SK-N-SH (cell line): ENCODE measurements at regions not wholly inside any gene's neighbourhood (a gene's known extent, or its start where the extent isn't known, plus 50 kb on each side); places are given as distances from the start of the nearest gene placed in this dataset.

Source experiments
- CTCF ChIA-PET: fragments of 300-600, 350-600 bp; formaldehyde crosslinking; extraction: SDS; loops from one replicate; lab custom pipeline; 2021; lab: Yijun Ruan, JAX
- POLR2A ChIA-PET: fragments of 350-600 bp; sonication (Branson Sonifier 250); formaldehyde crosslinking; extraction: SDS; loops from one replicate; lab custom pipeline; 2020; ENCODE audit warnings: antibody characterized with exemption, inconsistent platforms; lab: Yijun Ruan, JAX
- DNase-seq: peaks from one replicate; pipeline ENCODE4 v3.0.0; 2012
- H2AFZ ChIP-seq: fragments of 200-600 bp; sonication (generic); 2 replicates; pipeline ENCODE4 v1.8.1; 2016; ENCODE audit warnings: antibody characterized with exemption, mild to moderate bottlenecking, low read depth
- H3F3A ChIP-seq: fragments of 200-600 bp; sonication (generic); replicated peaks from 2 replicates; pipeline ENCODE3; 2016; ENCODE audit warnings: antibody characterized with exemption, mild to moderate bottlenecking; ENCODE audit not compliant: insufficient read depth
- H3K27ac ChIP-seq, 2 experiments: fragments of 200-500 bp in 1 of 2; fragments of 200-600 bp in 1 of 2; sonication (Bioruptor generic) in 1 of 2; sonication (generic), shearing (Covaris generic) in 1 of 2; 2 replicates each; pipeline versions ENCODE4 v1.5.1 to v1.6.1; 2014 to 2016; ENCODE audit warnings: low read depth in 2 of 2, inconsistent platforms in 1 of 2, low read length in 1 of 2, mild to moderate bottlenecking in 1 of 2, mixed read lengths in 1 of 2
- H3K27me3 ChIP-seq: fragments of 200-600 bp; sonication (generic), shearing (Covaris generic); 2 replicates; pipeline ENCODE4 v1.6.1; 2016; ENCODE audit warnings: mixed run types; ENCODE audit not compliant: insufficient read depth
- H3K36me3 ChIP-seq, 2 experiments: fragments of 200-500 bp in 1 of 2; fragments of 200-600 bp in 1 of 2; sonication (Bioruptor generic) in 1 of 2; sonication (generic) in 1 of 2; replicated peaks in 1 of 2; 2 replicates each; pipeline versions ENCODE3 to v1.5.1; 2014 to 2016; ENCODE audit warnings: low read length in 1 of 2, mild to moderate bottlenecking in 1 of 2; ENCODE audit not compliant: insufficient read depth in 2 of 2, control insufficient read depth in 1 of 2
- H3K4me1 ChIP-seq, 2 experiments: fragments of 200-500 bp in 1 of 2; fragments of 200-600 bp in 1 of 2; sonication (Bioruptor generic) in 1 of 2; sonication (generic), shearing (Covaris generic) in 1 of 2; 2 replicates each; pipeline versions ENCODE4 v1.5.1 to v1.6.1; 2014 to 2016; ENCODE audit warnings: low read depth in 1 of 2, low read length in 1 of 2, mixed run types in 1 of 2; ENCODE audit not compliant: insufficient read depth in 2 of 2, control insufficient read depth in 1 of 2
- H3K4me2 ChIP-seq: fragments of 200-600 bp; sonication (generic), shearing (Covaris generic); 2 replicates; pipeline ENCODE4 v1.6.1; 2017; ENCODE audit warnings: mixed run types
- H3K4me3 ChIP-seq, 2 experiments: fragments of 200-500 bp in 1 of 2; fragments of 200-600 bp in 1 of 2; sonication (Bioruptor generic) in 1 of 2; sonication (generic), shearing (Covaris generic) in 1 of 2; 2 replicates each; pipeline versions ENCODE4 v1.5.1 to v1.8.1; 2014 to 2016; ENCODE audit warnings: low read depth in 2 of 2, inconsistent platforms in 1 of 2, low read length in 1 of 2, mild to moderate bottlenecking in 1 of 2, mixed read lengths in 1 of 2, moderate library complexity in 1 of 2
- H3K79me2 ChIP-seq: fragments of 200-600 bp; sonication (generic); 2 replicates; pipeline ENCODE4 v1.8.1; 2017; ENCODE audit warnings: mild to moderate bottlenecking; ENCODE audit not compliant: insufficient read depth
- H3K9ac ChIP-seq: fragments of 200-600 bp; sonication (generic); 2 replicates; pipeline ENCODE4 v1.6.1; 2017; ENCODE audit warnings: mixed run types
- H3K9me2 ChIP-seq: fragments of 200-600 bp; sonication (generic); 2 replicates; pipeline ENCODE4 v1.6.1; 2017; ENCODE audit warnings: mixed run types
- H3K9me3 ChIP-seq: fragments of 200-600 bp; sonication (generic); 2 replicates; pipeline ENCODE4 v1.6.1; 2017; ENCODE audit warnings: mixed run types, mild to moderate bottlenecking, moderate library complexity
- H4K20me1 ChIP-seq: fragments of 200-600 bp; sonication (generic); 2 replicates; pipeline ENCODE4 v1.6.1; 2017; ENCODE audit warnings: mild to moderate bottlenecking, mixed run types; ENCODE audit not compliant: insufficient read depth
- EP300 ChIP-seq, 2 experiments: IDR thresholded peaks; 2 replicates each; pipeline versions ENCODE4 v1.4.0 to v1.6.1; 2012; ENCODE audit warnings: borderline replicate concordance in 1 of 2, low read depth in 1 of 2, low read length in 1 of 2
- FOSL2 ChIP-seq: IDR thresholded peaks from 2 replicates; pipeline ENCODE4 v1.4.0; 2012; ENCODE audit warnings: low read depth, mild to moderate bottlenecking, moderate library complexity, borderline replicate concordance
- FOXM1 ChIP-seq: IDR thresholded peaks from 2 replicates; pipeline ENCODE4 v1.4.0; 2012; ENCODE audit warnings: low read depth, mild to moderate bottlenecking
- MEF2A ChIP-seq: IDR thresholded peaks from 2 replicates; pipeline ENCODE4 v1.4.0; 2012; ENCODE audit warnings: low read depth, borderline replicate concordance
- MXI1 ChIP-seq: IDR thresholded peaks from 2 replicates; pipeline ENCODE4 v1.6.1; 2012; ENCODE audit warnings: mild to moderate bottlenecking, low read depth, low read length, improper control_type of control experiment
- NRF1 ChIP-seq: IDR thresholded peaks from 2 replicates; pipeline ENCODE4 v1.6.1; 2012; ENCODE audit warnings: low read depth, mild to moderate bottlenecking, low read length
- POLR2AphosphoS5 ChIP-seq: IDR thresholded peaks from 2 replicates; pipeline ENCODE4 v1.6.1; 2012; ENCODE audit warnings: low read depth, low read length
- RCOR1 ChIP-seq: fragments of 150-350 bp; IDR thresholded peaks from 2 replicates; pipeline ENCODE4 v1.6.1; 2017; ENCODE audit warnings: antibody characterized with exemption, low read length
- RXRA ChIP-seq: IDR thresholded peaks from 2 replicates; pipeline ENCODE4 v1.4.0; 2012; ENCODE audit warnings: low read depth, mild to moderate bottlenecking, borderline replicate concordance
- TAF1 ChIP-seq: IDR thresholded peaks from 2 replicates; pipeline ENCODE4 v1.6.1; 2012; ENCODE audit warnings: low read depth, mild to moderate bottlenecking, low read length, moderate library complexity, borderline replicate concordance
- TEAD4 ChIP-seq: IDR thresholded peaks from 2 replicates; pipeline ENCODE4 v1.4.0; 2012; ENCODE audit warnings: mild to moderate bottlenecking, borderline replicate concordance; ENCODE audit not compliant: insufficient read depth
- YY1 ChIP-seq: IDR thresholded peaks from 2 replicates; pipeline ENCODE4 v1.4.0; 2012; ENCODE audit warnings: low read depth, mild to moderate bottlenecking
- WGBS: methylation state at CpG from one replicate; pipeline ENCODE4 v1.1.6; 2017; ENCODE audit warnings: low lambda C conversion rate; 5-methylcytosine and 5-hydroxymethylcytosine counted together
- TF ChIP-seq, protein P1 (sequence below): IDR thresholded peaks from 2 replicates; pipeline ENCODE4; 2012
- TF ChIP-seq, protein P2 (sequence below): fragments of 150-350 bp; IDR thresholded peaks from 2 replicates; pipeline ENCODE4 v1.6.1; 2016; ENCODE audit warnings: mild to moderate bottlenecking, low read depth, low read length
- TF ChIP-seq, protein P3 (sequence below): fragments of 200-600 bp; sonication (generic); IDR thresholded peaks from 2 replicates; pipeline ENCODE4 v1.6.1; 2017; ENCODE audit warnings: antibody characterized with exemption, mild to moderate bottlenecking, moderate library complexity
- TF ChIP-seq, protein P4 (sequence below): IDR thresholded peaks from 2 replicates; pipeline ENCODE4 v1.4.0; 2012; ENCODE audit warnings: low read depth, borderline replicate concordance
- TF ChIP-seq, protein P5 (sequence below): IDR thresholded peaks from 2 replicates; pipeline ENCODE4 v1.6.1; 2012; ENCODE audit warnings: mild to moderate bottlenecking, low read depth, low read length, moderate library complexity
- TF ChIP-seq, protein P6 (sequence below): IDR thresholded peaks from 2 replicates; pipeline ENCODE4 v1.4.0; 2012; ENCODE audit warnings: low read depth

DNA sequence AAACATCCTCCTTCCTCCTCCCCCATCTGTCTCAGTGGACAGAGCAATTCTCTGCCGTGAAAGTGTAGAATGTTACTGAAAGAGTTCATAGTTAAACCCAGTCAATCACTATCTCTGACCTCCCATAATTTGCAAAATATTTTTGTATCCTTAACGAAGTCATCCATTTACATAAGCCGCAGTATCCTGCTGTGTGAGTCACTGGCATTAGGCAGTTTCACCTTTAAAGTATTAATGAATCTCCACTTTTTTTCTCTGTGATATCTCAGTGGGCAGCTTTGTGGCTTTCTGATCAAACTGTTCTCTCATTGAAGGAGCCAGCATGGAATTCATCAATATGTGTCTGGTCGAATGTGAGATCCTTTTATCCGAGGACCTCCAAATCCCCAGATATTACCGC lies 678.6 kb upstream of the TENM3 start:
- H3K9ac ChIP-seq: no peak overlapping the region
- no peak overlapping the region for H3K4me2 ChIP-seq
- DNase-seq: no peak
- H3K79me2 ChIP-seq: no peaks in the 10 kb centered on the region
- ChIA-PET CTCF (no interaction called here), POLR2A (no interaction called here)
- no peaks in the 10 kb centered on the region for H3K27me3 ChIP-seq
- no peaks in the 10 kb centered on the region for H3K36me3 ChIP-seq
- no peaks in the 10 kb centered on the region for H3F3A ChIP-seq
- no peak for TF ChIP-seq MXI1
- TF ChIP-seq, protein P1, sequence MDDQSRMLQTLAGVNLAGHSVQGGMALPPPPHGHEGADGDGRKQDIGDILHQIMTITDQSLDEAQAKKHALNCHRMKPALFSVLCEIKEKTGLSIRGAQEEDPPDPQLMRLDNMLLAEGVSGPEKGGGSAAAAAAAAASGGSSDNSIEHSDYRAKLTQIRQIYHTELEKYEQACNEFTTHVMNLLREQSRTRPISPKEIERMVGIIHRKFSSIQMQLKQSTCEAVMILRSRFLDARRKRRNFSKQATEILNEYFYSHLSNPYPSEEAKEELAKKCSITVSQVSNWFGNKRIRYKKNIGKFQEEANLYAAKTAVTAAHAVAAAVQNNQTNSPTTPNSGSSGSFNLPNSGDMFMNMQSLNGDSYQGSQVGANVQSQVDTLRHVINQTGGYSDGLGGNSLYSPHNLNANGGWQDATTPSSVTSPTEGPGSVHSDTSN: no peak
- TF ChIP-seq, protein P2, sequence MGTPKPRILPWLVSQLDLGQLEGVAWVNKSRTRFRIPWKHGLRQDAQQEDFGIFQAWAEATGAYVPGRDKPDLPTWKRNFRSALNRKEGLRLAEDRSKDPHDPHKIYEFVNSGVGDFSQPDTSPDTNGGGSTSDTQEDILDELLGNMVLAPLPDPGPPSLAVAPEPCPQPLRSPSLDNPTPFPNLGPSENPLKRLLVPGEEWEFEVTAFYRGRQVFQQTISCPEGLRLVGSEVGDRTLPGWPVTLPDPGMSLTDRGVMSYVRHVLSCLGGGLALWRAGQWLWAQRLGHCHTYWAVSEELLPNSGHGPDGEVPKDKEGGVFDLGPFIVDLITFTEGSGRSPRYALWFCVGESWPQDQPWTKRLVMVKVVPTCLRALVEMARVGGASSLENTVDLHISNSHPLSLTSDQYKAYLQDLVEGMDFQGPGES: no peak
- no peak for TF ChIP-seq YY1
- TF ChIP-seq TEAD4: no peak
- no peak for TF ChIP-seq POLR2AphosphoS5
- no peak for TF ChIP-seq FOSL2
- TF ChIP-seq, protein P3, sequence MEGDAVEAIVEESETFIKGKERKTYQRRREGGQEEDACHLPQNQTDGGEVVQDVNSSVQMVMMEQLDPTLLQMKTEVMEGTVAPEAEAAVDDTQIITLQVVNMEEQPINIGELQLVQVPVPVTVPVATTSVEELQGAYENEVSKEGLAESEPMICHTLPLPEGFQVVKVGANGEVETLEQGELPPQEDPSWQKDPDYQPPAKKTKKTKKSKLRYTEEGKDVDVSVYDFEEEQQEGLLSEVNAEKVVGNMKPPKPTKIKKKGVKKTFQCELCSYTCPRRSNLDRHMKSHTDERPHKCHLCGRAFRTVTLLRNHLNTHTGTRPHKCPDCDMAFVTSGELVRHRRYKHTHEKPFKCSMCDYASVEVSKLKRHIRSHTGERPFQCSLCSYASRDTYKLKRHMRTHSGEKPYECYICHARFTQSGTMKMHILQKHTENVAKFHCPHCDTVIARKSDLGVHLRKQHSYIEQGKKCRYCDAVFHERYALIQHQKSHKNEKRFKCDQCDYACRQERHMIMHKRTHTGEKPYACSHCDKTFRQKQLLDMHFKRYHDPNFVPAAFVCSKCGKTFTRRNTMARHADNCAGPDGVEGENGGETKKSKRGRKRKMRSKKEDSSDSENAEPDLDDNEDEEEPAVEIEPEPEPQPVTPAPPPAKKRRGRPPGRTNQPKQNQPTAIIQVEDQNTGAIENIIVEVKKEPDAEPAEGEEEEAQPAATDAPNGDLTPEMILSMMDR: no peak
- TF ChIP-seq MEF2A: no peak
- TF ChIP-seq TAF1: no peak
- TF ChIP-seq, protein P4, sequence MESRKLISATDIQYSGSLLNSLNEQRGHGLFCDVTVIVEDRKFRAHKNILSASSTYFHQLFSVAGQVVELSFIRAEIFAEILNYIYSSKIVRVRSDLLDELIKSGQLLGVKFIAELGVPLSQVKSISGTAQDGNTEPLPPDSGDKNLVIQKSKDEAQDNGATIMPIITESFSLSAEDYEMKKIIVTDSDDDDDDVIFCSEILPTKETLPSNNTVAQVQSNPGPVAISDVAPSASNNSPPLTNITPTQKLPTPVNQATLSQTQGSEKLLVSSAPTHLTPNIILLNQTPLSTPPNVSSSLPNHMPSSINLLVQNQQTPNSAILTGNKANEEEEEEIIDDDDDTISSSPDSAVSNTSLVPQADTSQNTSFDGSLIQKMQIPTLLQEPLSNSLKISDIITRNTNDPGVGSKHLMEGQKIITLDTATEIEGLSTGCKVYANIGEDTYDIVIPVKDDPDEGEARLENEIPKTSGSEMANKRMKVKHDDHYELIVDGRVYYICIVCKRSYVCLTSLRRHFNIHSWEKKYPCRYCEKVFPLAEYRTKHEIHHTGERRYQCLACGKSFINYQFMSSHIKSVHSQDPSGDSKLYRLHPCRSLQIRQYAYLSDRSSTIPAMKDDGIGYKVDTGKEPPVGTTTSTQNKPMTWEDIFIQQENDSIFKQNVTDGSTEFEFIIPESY: no peak
- no peak for TF ChIP-seq FOXM1
- TF ChIP-seq, protein P5, sequence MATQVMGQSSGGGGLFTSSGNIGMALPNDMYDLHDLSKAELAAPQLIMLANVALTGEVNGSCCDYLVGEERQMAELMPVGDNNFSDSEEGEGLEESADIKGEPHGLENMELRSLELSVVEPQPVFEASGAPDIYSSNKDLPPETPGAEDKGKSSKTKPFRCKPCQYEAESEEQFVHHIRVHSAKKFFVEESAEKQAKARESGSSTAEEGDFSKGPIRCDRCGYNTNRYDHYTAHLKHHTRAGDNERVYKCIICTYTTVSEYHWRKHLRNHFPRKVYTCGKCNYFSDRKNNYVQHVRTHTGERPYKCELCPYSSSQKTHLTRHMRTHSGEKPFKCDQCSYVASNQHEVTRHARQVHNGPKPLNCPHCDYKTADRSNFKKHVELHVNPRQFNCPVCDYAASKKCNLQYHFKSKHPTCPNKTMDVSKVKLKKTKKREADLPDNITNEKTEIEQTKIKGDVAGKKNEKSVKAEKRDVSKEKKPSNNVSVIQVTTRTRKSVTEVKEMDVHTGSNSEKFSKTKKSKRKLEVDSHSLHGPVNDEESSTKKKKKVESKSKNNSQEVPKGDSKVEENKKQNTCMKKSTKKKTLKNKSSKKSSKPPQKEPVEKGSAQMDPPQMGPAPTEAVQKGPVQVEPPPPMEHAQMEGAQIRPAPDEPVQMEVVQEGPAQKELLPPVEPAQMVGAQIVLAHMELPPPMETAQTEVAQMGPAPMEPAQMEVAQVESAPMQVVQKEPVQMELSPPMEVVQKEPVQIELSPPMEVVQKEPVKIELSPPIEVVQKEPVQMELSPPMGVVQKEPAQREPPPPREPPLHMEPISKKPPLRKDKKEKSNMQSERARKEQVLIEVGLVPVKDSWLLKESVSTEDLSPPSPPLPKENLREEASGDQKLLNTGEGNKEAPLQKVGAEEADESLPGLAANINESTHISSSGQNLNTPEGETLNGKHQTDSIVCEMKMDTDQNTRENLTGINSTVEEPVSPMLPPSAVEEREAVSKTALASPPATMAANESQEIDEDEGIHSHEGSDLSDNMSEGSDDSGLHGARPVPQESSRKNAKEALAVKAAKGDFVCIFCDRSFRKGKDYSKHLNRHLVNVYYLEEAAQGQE: no peak
- no peak for TF ChIP-seq RXRA
- TF ChIP-seq NRF1: no peak
- TF ChIP-seq, protein P6, sequence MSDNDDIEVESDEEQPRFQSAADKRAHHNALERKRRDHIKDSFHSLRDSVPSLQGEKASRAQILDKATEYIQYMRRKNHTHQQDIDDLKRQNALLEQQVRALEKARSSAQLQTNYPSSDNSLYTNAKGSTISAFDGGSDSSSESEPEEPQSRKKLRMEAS: no peak
- TF ChIP-seq RCOR1: no peak
- no peak for TF ChIP-seq EP300 (IDR thresholded peaks at IDR 0.05; ENCODE audit: borderline replicate concordance in 1 of 2, low read depth in 1 of 2, low read length in 1 of 2)
- no peak overlapping the region for H3K27ac ChIP-seq
- WGBS: 82% methylated on average over 6 of the region's 6 CpGs
- H3K4me1 ChIP-seq: peaks cover 0 to 9% of the 10 kb centered on the region in 2 experiments; a peak in 2 of 4 replicates
- no peaks in the 10 kb centered on the region for H3K9me2 ChIP-seq
- H4K20me1 ChIP-seq: no peaks in the 10 kb centered on the region
- no peak overlapping the region for H3K4me3 ChIP-seq
- H2AFZ ChIP-seq: no peak overlapping the region
- no peaks in the 10 kb centered on the region for H3K9me3 ChIP-seq
